ENCODE measurements at regions not wholly inside any gene's neighbourhood (a gene's known extent, or its start where the extent isn't known, plus 50 kb on each side); places are given as distances from the start of the nearest gene placed in this dataset.

GRCh38 chr13:95456815-95457214, 95.7 kb upstream of the CLDN10 start:
- TF ChIP-seq POLR2A (IDR thresholded peaks at IDR 0.05; ENCODE audit: low read length) (no peak), GATA1 (IDR thresholded peaks at IDR 0.05; ENCODE audit: low read depth, low read length) (no peak)
